Peyer's patch (tissue), 4 donors: ENCODE measurements at regions not wholly inside any gene's neighbourhood (a gene's known extent, or its start where the extent isn't known, plus 50 kb on each side); places are given as distances from the start of the nearest gene placed in this dataset.

Experiments used
- CTCF ChIP-seq, 6 experiments: fragments of 450-650 bp in 4 of 6; fragments of 200-600 bp in 2 of 6; sonication (generic) in 1 of 6; IDR thresholded peaks; one replicate each; pipeline ENCODE4 v1.5.1; 2017 to 2019; ENCODE audit warnings: antibody characterized with exemption in 6 of 6, mild to moderate bottlenecking in 3 of 6, moderate library complexity in 1 of 6
- POLR2A ChIP-seq, 2 donors: fragments of 450-650 bp; IDR thresholded peaks; one replicate each; pipeline ENCODE4 v1.5.1; 2017; ENCODE audit warnings: antibody characterized with exemption in 2 of 2, mild to moderate bottlenecking in 2 of 2, moderate library complexity in 2 of 2

- TF ChIP-seq CTCF (IDR thresholded peaks at IDR 0.05), result no peak
- TF ChIP-seq POLR2A (IDR thresholded peaks at IDR 0.05), result no peak
These were observed 71.7 kb upstream of the COX7C start for GRCh38 chr5:86546044-86546443.
